HL-60/S4 treated with retinoic acid at 250 ng/mL for 4 days and 3 days (cell line): ENCODE measurements at regions not wholly inside any gene's neighbourhood (a gene's known extent, or its start where the extent isn't known, plus 50 kb on each side); places are given as distances from the start of the nearest gene placed in this dataset.

Experiments used
- in situ Hi-C: fragments of 300-500 bp; cut with MboI; formaldehyde crosslinking; loops from 2 replicates; pipeline ENCODE4 v1.7.0; 2022; ENCODE audit warnings: low sequenced_read_pairs

DNA sequence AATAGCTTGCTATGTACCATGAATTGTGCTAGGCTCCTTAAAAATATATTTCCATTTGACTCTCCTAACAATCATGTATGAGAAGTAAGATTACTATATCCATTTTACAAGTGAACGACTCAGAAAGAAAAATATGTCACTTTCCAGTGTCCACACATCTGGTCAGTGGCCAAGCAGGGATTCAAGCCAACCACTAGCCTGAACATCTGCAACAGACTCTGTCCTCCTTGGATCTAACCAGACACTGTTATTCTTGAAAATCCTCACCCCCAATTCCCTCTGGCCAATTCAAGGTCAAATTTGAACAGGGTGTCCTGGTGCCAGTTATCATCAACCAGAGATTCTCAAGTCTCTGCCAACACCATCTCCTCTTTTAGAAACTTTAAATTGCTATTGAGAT is 344.1 kb upstream of the WWC1 start:
- in situ Hi-C loops: no loop called here

DNA sequence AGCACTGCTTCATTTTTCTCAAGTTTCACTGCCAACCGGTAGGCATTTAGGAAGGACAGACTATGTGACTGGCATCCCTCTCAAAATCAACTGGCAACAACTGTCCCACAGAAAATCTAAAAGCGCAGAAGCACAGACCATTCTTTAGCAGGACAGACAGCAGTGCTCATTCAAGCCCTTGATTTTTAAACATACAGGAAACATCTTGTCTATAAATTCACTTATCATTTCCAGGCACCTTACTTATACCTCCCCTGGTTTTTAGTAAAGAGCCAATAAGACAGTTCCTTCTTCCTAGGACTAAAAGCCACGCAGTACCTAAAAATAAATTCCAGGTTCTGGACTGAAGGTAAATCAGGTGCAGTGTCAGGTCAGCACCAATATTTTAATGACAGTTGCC is 343.2 kb upstream of the WWC1 start:
- in situ Hi-C loops: no loop called here

DNA sequence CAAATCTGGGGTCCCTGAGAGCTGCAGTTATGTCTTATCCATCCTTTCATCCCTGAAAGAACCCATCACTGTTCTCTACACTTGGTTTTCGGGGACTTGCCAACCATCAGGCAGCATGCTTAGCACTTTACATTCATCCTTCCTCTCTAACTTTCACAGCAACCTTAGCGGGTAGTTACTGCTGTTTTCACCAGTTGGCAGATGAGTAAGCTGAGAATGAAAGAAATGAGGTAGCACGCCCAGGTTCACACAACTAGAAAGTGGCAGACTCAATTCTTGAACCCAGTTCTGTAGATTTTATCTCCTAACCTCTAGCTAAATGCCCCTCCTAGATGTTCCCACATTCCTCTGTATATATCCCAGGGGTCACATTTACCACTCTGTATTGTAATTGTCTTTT is 342.0 kb upstream of the WWC1 start:
- in situ Hi-C loops: no loop called here

DNA sequence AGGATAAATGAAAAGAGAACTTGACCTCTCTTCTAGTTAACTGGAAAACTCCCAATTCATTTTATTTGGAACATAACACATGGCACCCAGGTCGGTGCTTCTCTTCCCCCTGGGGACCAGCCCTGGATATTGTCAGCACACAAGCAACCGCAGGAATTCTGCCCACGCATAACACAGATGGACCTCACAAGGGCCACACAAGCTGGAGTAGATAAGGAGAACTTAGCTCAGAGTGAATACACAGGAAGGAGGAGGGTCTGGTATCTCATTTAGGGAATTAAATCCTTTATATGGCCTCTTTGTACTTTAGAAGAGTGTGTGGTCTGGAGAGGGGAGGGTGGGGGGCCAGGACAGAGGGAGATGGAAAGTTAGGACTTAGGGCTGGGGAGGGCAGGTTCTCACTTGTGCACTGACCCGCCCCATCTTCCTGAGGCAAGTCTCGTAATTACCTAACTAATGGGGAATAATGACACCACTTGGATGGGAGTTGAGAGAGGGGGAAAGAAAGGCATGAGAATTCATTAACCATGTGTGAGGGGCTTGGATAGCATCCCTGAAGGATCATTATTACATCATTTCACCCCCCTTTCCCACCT is 341.2 kb upstream of the WWC1 start:
- in situ Hi-C loops: no loop called here

DNA sequence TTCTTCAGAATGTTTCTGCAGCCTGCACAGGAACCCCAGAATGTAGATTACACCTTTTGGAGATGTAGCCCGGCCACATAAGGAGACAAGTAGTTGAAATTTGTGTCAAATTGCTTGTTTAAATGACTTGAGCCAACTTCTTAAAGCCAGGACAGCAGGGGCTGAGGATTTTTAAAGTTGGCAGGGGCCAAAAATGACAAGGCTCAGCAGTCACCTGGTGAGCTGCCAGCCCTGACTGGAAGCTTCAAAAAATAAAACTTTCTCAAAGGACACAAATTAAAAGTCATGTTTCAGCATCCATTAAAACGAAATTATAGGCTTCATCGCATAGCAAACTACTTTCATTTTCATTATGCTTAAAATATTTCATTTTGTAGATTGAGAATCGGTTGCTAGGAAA is 340.3 kb upstream of the WWC1 start:
- in situ Hi-C loops: no loop called here

DNA sequence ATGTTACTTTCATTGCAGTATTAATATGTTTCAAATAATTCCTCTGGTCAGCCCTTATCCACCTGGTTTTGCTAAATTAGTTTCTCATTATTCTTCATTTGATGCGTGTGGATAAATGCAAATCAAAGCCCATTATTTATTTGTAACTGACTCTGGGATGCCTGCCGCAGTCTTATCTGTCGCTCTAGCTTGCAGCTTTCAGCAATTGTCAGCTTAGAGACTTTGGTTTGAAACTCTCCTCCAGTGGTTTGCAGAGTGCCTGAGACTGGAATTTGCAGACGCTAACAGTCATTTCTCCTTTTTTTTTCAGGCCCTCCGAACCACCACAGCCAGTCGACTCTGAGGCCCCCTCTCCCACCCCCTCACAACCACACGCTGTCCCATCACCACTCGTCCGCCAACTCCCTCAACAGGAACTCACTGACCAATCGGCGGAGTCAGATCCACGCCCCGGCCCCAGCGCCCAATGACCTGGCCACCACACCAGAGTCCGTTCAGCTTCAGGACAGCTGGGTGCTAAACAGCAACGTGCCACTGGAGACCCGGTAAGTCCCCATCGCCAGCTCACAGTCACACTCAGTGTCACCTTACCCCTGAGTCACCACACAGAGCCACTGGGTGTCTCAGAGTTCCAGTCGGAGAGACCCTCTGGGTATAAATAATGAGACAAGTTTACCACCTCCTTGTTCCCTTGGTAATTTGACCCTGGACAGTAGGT is 339.0 kb upstream of the WWC1 start:
- in situ Hi-C loops: no loop called here

DNA sequence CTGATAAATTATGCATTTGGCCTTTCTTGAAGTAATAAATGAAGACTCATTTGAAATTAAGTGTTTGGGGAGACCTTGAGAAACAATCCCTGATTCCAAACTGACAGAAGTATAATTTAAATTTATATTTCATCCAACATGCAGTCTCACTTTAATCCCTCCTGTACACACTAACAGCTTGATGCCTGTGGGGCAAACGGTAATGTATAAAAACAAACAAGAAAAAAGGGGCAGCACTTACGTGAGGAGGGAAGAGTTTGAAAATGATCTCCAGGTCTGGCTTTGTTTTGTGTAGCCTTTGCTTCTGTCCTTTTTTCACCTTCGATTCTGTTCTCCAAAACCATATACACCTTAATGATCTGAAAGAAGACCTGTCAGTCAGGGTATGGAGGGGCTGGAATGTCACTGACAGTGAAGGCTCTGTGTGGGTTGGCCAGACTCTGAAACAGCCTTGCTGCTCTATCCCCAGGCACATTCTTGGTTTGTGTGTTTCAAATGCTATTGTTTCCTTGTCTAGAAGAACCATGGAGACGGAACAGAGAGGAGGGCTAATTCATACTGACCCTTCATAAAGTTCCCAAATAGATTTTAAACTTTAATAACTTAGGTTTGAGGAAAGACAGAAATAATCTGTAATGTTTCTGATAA is 338.2 kb upstream of the WWC1 start:
- in situ Hi-C loops: no loop called here

DNA sequence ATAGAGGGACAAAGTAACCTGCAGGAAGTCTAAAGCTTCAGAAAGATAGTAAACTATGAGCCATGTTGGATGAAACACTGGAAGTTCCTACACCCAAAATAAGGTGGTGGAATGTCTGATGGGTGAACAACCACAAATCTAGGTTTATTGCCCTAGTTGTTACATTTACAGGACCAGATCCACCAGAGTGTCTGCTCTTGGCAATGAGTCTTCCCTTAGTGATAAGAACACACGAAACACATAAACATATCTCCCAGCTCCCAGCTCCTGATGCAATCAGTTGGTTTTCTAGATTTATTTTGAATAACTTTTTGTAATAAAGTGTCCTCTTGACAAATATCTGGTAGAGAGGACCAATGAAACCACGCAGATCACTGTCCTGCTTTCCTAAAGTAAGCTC is 329.7 kb upstream of the WWC1 start:
- in situ Hi-C loops: no loop called here

DNA sequence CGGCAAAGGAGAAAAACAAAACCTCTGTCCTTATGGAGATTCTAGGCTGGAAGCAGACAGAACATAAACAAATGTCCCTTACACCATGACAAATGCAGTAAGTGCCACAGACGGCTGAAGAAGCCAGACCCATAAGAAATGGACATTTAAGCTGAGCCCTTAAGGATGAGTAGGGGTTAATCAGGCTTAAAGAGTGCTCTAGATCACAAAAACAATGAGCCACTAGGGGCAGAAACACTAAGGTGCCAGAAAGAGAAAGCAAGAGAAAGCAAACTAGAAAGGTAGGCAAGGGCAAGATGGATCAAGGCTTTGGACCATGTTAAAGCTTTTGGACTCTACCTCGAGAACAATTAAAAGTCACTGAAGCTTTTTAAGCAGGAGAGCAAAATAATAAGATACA is 326.9 kb upstream of the WWC1 start:
- in situ Hi-C loops: no loop called here

DNA sequence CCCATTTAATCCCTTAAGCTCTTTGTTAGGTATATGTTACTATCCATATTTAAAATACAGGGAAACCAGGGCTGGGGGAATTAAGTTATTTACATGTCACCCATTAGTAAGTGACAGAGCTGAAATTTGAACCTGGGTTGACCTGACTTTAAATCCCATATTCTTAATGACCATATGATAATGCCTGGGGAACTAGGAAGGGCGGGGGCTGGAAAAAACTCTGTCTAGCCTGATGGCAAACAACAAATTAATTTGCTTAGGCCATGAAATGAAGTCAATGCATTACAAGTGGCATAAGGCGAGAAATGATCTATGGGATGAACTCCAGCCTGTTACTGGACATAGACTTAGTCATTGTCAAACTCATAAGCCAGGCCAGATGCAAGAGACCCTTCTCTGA is 325.7 kb upstream of the WWC1 start:
- in situ Hi-C loops: no loop called here

DNA sequence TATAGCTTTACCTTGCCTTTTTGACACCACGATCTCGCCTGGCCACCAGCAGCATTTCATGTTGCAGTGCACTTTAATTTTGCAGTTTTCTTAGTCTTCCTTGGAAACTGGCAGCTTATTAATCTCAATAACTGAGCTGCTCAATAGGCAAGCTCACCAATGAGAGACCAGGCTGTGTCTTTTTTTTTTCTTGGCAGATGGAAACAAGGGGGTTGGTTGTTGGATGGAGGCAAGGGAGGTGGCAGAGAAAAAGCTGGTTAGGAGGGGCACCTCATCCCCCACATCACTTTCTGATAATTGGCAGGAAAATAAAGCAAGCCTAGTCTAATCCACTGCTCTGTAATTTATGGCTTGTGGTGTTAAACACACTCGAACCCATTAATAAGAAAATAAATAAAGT is 324.5 kb upstream of the WWC1 start:
- in situ Hi-C loops: no loop called here

DNA sequence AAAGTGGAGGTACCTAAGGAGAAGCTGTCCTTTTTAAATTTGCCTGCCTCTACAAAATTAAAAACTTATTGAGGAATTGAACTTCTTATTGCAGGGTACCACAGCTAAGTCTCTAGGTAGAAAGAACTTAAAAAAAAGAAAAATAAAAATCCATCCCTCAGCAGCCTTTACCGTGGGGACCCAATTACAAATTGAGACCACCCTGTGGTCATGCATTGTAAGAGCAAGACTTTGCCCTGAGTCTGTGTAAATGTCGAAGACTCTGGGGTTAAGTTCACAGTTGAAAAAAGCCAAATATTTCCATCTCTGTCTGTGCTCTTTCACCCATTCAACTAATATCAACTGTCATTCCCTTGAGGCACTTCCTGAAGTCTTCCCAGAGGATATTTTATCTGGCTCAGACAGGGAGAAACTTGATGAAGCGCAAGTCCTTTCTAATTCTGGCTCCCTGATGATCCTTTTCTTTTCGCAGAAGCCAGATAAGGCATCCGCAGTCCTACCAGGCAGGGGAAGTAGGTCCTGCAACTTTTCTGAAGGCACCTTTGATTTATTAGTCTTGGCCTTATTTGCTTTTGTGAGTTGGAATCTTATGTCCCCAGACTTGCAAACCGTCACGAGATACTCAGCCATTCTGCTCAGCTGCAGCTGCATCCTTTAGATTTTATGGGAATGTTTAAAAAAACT is 323.8 kb upstream of the WWC1 start:
- in situ Hi-C loops: no loop called here

DNA sequence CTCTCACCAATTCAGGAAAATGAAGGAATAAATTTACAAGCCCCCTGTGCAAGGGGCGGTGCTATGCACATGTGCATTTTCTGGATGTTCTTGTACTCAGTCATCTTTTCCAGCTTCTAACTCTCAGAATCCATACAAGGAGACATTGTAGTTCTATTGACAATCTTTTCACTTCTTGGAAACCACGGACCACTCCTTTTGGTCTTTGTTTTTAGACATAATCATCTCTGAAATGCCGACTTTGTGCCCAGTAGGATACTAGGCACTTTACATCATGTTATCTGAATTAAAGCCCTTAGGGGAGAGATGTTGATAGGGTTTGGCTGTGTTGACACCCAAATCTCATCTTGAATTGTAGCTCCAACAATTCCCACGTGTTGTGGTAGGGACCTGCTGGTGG is 322.6 kb upstream of the WWC1 start:
- in situ Hi-C loops: no loop called here

DNA sequence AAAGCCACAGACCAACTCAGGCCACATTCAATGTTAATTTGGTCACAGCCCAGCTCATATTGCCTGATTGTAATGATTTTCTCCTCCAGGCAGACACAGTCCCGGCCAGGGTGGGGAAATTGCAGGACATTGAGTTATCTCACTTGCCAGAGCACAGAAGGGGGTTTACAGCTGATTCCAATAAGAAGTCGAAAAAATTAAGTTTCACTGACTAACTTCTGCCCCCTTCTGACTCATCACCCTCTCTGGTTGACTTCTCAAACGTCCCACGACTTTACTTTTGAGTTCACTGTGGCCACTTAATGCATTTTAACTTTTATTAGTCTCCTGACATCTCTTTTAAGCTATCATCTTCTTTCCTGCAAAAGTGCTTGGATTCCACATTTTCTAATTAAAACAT is 321.4 kb upstream of the WWC1 start:
- in situ Hi-C loops: no loop called here

DNA sequence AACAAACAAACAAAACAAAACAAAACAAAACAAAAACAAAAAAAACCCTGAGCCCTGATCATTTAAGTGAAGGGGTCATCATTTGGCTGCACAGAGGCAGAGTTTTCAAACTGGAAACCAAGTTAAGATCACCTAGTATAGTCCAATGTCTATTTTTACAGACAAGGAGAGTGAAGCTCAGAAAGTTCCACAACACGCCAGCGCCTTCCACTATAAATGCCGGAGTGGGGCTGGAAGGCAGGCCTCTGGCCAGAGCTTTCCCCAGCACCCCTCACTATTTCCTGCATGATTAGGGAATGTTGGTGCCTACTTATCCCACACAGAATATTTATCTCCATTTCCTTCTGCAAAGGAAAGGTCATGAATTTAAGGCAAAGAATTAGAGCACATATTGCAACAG is 319.7 kb upstream of the WWC1 start:
- in situ Hi-C loops: no loop called here

DNA sequence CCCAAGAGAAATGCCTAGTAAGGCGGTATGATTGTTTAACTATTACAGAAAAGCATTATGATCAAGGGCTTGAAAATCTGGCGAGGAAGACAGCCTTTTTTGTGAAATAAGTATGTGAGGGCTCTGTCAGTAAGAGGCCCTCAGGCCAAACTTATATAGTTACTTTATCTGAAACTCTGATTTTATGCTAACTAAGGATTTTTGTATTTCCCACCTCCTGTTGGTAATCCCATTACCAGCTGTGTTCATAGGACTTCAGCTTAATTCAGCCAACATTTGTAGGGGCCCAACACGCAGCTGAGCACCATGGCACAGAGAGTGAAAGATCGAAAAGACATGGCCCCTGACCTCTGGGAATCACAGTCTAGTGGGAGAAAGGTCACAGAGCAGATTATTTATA is 318.3 kb upstream of the WWC1 start:
- in situ Hi-C loops: no loop called here

DNA sequence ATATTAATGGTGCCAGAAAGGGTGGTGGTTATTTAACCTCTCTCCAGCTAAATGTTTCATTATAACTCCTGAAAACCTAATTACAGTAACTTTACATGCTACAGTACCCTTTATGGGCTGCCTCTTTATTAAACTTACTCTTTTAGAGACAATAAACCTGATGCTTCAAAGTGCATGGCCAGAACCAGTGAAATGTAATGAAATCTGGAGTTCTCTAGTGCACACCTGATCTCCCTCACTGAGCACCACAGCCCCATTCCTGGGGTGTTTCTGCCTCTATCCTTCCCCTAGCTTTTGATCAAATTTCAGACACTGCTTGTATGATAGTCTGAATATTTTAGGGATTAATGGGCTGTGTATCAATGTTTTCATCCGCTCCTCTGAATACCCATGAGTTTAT is 306.5 kb upstream of the WWC1 start:
- in situ Hi-C loops: no loop called here

DNA sequence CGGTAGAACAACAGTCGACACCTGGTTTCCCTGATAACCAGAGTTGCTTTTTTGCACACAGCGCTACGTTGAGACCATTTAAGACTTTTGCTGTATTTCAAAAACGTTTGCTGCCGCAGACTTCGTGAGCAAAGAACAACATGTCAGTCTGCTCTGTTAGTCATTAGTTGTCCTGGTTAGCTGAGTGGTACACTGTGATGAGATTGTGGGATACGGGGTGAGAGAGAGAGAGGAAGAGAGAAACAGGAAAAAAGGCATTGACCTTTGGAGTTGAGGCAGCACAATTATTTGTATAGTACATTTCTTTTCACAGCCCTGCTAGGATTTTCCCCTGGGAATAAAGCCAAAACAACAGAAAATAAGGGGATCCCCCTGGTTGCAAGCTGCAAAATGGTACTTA is 306.1 kb upstream of the WWC1 start:
- in situ Hi-C loops: no loop called here

DNA sequence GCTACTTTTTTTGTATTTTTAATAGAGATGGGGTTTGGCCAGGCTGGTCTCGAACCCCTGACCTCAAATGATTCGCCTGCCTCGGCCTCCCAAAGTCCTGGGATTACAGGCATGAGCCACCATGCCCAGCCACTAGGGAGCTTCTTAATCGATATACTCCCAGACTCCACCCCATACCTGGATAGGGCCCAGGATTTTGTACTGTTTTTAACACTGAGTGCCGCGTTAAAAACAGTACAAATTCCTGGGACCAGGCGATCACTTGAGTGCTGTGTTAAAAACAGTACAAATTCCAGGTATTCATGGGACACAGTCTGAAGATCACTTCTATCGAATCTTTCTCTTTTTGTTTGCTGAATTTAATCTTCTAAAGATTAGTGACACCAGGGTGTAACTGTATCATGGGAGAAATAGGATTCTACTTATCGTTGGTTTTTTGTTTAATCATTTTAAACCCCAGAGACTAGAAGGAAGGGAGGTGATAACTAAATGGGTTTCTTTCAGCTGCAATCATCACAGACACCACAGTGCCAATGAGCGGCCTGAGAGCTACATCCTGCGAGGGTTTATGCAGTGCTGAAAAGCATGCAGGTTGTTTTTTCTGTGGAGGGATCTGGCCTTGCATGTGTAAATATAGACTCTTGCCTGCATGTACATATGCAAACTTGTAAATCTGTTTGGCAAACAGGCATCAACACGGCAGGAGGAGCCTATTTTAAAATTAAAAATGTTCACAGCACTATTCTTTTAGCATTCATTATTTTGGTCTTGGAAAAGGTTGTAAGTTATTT is 303.8 kb upstream of the WWC1 start:
- in situ Hi-C loops: no loop called here

DNA sequence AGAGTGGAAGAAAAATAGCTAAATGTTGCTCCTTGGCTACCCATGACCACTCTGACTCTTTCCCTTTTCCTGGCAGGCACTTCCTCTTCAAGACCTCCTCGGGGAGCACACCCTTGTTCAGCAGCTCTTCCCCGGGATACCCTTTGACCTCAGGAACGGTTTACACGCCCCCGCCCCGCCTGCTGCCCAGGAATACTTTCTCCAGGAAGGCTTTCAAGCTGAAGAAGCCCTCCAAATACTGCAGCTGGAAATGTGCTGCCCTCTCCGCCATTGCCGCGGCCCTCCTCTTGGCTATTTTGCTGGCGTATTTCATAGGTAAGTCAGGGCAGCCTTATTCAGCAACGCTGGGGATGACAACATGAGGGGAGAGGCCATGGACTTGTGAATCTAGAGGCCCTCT is 298.6 kb upstream of the WWC1 start:
- in situ Hi-C loops: no loop called here

DNA sequence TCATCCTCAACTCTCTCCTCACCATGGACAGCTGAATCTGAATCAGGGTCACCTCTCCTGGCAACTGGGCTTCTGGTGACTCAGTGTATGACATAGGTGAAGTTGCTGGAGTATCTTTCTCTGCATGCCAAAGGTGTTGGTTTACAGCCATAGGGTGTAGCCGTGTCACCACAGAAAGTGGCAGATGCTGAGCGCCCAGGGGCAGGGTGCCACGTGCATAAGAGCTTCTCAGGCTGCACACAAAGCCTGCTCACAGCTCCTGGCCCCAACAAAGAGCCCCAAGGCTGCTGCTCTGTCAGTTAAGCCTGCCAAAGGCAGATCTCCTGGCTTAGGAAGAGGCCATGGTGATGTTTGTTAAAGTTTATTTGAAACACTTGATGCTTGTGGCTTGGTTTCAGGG is 297.7 kb upstream of the WWC1 start:
- in situ Hi-C loops: no loop called here
